Bronchial epithelial cell (primary cell): ENCODE measurements at regions not wholly inside any gene's neighbourhood (a gene's known extent, or its start where the extent isn't known, plus 50 kb on each side); places are given as distances from the start of the nearest gene placed in this dataset.

Experiments used
- DNase-seq: peaks from one replicate; pipeline ENCODE4 v3.0.0-alpha.2; 2010; ENCODE audit warnings: low read depth
- FAIRE-seq: peaks from 2 replicates; lab custom pipeline; 2011; peaks lifted over from hg19 to GRCh38; lab: Jason Lieb, UNC
- H3K27me3 ChIP-seq: 2 replicates; pipeline ENCODE4 v1.5.1; 2011; ENCODE audit warnings: low read length; ENCODE audit not compliant: control insufficient read depth, insufficient read depth
- H3K36me3 ChIP-seq: 2 replicates; pipeline ENCODE4 v1.5.1; 2011; ENCODE audit warnings: low read length; ENCODE audit not compliant: control insufficient read depth, insufficient read depth
- H3K4me3 ChIP-seq: 2 replicates; pipeline ENCODE4 v1.5.1; 2011; ENCODE audit warnings: mild to moderate bottlenecking, low read depth, low read length, control low read depth
- TF ChIP-seq, protein P1 (sequence below): IDR thresholded peaks from 2 replicates; pipeline ENCODE4 v1.5.1; 2011; ENCODE audit warnings: mild to moderate bottlenecking, moderate library complexity, low read length, control low read depth, inconsistent platforms; ENCODE audit not compliant: insufficient read depth, severe bottlenecking

DNA sequence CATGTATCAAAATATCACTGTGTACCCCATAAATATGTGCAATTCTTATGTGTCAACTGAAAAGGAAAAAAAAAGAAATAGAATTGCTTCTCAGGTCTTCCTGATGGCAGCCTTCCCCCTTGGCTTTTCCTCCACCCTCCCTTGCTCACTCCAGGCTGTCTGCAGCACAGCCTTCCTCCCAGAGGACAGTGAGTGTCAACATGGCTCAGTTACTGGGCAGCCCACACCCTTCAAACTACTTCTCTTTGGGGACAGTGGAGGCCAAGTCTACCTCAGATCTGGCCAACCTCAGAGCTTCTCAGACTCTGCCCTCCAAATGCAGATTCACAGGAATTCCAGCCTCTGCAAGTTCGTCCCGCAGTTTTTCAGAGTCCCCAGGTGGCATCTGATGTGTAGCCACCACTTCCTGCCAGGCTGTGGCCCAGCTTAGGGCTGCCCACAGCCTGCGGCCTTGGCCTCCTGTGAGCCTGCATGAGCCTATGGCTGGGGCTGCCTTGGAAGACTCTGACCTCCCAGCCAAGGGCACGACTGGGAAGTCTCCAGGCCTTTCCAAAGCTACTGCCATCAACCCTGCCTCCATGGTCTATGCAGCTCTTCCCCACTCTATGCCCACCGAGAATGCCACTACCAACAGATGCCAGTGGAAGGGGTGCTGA is 148.0 kb upstream of the PWP1 start:
- Histone ChIP-seq H3K36me3 (no peaks in the 10 kb centered on the region), H3K27me3 (no peaks in the 10 kb centered on the region), H3K4me3 (no peak overlapping the region)
- no peak for DNase-seq
- TF ChIP-seq, protein P1, sequence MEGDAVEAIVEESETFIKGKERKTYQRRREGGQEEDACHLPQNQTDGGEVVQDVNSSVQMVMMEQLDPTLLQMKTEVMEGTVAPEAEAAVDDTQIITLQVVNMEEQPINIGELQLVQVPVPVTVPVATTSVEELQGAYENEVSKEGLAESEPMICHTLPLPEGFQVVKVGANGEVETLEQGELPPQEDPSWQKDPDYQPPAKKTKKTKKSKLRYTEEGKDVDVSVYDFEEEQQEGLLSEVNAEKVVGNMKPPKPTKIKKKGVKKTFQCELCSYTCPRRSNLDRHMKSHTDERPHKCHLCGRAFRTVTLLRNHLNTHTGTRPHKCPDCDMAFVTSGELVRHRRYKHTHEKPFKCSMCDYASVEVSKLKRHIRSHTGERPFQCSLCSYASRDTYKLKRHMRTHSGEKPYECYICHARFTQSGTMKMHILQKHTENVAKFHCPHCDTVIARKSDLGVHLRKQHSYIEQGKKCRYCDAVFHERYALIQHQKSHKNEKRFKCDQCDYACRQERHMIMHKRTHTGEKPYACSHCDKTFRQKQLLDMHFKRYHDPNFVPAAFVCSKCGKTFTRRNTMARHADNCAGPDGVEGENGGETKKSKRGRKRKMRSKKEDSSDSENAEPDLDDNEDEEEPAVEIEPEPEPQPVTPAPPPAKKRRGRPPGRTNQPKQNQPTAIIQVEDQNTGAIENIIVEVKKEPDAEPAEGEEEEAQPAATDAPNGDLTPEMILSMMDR = no peak
- no peak for FAIRE-seq

DNA sequence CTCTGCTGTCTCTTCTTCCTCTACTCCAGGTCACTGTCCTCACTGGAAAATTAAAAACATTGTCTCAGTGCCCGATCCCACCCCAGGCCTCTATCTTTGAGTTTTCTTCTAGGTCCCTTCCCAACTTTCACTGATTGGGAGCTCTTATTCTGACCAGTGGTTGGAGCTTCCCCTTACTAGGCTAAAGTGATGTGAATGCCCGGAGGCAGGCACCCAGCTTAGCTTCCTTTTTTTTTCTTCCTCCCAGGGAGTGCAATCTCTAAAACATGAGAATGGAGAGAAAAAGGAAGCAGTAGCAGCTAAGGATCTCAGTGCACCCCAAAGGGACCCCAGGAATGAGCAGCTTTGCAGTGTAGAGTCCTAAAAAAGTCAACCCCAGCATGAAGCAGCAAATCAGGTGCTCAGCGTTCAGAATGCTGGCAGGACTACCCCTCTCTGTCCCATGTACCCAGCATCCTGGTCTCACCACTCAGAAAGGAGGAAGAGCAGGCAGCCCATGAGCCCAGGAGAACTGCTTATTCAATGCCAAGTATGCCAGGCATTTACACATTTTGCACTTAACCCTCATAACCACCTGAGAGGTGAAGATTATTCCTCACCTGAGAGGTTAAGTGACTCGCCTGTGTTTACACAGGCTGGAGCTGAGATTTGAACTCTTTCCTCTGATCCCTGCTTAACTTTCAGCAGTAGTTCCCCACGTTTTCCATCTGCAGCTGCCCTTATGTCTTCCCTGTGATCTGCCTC is 146.2 kb upstream of the PWP1 start:
- Histone ChIP-seq H3K36me3 (no peaks in the 10 kb centered on the region), H3K4me3 (no peak overlapping the region), H3K27me3 (no peaks in the 10 kb centered on the region)
- DNase-seq = no peak
- TF ChIP-seq, protein P1 = no peak
- peak; percentile 13 for FAIRE-seq

DNA sequence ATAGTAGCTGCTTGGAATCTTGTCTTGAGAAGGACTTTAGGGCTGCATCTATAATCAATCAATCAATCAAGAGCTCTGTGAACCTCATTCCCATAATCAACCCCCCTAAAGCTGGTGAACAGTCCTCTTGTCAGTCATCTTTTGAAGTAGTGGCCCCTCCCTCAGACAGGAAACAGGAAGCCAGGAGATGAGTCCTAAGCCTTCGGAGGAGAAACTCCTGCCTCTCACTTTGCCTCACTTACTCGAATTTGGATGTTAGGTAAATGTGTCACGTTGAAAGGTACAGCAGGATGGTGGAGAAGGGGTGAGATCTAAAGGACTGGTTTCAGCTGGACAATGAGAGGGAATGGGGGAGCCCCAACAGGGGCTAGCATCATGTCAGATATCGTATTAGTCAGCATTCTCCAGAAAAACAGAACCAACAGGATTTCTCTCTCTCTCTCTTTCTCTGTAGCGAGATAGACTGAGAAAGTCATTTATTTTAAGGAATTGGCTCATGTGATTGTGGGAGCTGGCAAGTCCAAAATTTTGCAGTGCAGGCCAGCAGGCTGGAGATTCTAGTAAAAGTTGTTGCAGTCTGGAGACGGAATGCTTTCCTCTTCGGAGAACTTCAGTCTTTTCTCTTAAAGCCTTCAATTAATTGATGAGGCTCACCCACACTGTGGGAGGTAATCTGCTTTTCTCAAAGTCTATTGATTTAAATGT is 144.4 kb upstream of the PWP1 start:
- TF ChIP-seq, protein P1 = no peak
- Histone ChIP-seq H3K36me3 (no peaks in the 10 kb centered on the region), H3K4me3 (no peak overlapping the region), H3K27me3 (no peaks in the 10 kb centered on the region)
- FAIRE-seq (no peak), DNase-seq (no peak)

DNA sequence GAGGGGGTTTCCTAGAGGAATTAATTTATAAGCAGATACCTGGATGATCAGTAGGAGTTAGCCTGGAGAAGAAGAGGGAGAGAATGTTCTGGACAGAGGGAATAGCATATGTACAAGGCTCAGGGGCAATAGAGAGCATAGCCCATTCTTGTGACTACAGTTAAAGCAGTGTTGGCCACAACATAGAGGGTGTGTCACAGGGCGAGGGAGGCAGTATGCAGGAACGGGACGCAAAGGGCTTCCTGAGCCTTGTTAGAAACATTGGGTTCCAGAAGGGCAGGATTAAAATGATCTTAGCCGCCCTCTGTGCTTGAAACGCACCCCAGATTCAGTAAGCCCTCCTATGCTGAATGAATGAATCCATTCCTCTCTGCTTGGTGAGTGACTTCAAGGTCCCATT is 142.2 kb upstream of the PWP1 start:
- DNase-seq = no peak
- TF ChIP-seq, protein P1 = no peak
- Histone ChIP-seq H3K27me3 (no peaks in the 10 kb centered on the region), H3K36me3 (no peaks in the 10 kb centered on the region), H3K4me3 (no peak overlapping the region)
- no peak for FAIRE-seq

DNA sequence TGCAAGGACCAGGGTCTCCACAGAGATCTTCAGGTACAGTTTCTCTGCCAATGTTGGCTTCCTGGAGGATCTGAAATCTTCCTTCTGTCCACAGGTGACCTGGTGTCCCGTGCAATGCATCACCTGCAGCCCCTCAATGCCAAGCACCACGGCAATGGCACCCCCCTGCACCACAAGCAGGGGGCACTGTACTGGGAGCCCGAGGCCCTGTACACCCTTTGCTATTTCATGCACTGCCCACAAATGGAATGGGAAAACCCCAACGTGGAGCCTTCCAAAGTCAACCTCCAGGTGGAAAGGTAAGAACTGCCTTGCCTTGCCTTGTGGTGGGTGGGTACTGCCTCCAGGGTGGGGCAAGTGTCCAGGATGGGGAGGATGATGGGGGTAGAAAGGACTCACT is 141.8 kb upstream of the PWP1 start:
- TF ChIP-seq, protein P1 = no peak
- DNase-seq (no peak), FAIRE-seq (peak; percentile 7)
- H3K4me3 ChIP-seq = no peak overlapping the region
- no peaks in the 10 kb centered on the region for H3K36me3 ChIP-seq
- no peaks in the 10 kb centered on the region for H3K27me3 ChIP-seq
